ENCODE measurements at regions not wholly inside any gene's neighbourhood (a gene's known extent, or its start where the extent isn't known, plus 50 kb on each side); places are given as distances from the start of the nearest gene placed in this dataset.

DNA sequence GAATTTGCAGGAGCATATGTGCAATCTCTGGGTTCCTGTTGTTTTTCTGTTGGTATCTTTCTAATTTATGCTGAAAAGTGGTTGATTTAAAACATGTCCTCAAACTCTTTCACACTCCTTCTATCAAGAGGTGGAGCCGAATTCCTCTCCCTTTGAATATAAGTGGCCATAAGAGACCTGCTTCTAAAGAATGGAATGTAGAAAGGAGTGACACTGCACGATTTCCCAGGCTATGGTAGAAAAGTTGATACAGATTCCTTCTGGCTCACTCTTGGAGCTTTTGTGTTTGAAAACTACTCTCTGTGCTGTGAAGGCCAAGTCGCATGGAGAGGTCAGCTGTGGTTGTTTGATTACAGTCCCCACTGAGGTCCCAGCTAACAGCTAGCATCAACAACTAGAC lies 613.2 kb downstream of the ETNK1 start:
- DNase-seq, result no peak
- Histone ChIP-seq H3K4me1 (ENCODE audit: insufficient read depth, low read length) (no peaks in the 10 kb centered on the region; the same call in 1 of the 2 replicates), H2BK5ac (ENCODE audit: insufficient read length, low read length) (no peak overlapping the region), H3K9me3 (ENCODE audit: control insufficient read depth, low read depth, low read length) (no peaks in the 10 kb centered on the region), H3K79me1 (ENCODE audit: insufficient read depth, low read depth, low read length, poor library complexity, severe bottlenecking) (no peaks in the 10 kb centered on the region), H4K8ac (replicated peaks; ENCODE audit: insufficient read length, low read depth, low read length) (no peak overlapping the region), H2BK12ac (ENCODE audit: insufficient read length, low read depth, low read length) (no peak overlapping the region), H3K14ac (ENCODE audit: insufficient read depth, low read length) (no peak overlapping the region), H4K91ac (ENCODE audit: insufficient read length, low read depth, low read length) (no peak overlapping the region), H2BK120ac (ENCODE audit: low read depth, low read length, poor library complexity, severe bottlenecking) (no peak overlapping the region), H4K5ac (ENCODE audit: insufficient read length, low read depth, low read length) (no peak overlapping the region), H3T11ph (ENCODE audit: low read length) (no peak overlapping the region), H3K4me2 (ENCODE audit: insufficient read depth, insufficient read length, low read length) (no peak overlapping the region), H3K27ac (ENCODE audit: insufficient read length, low read depth, low read length) (no peak overlapping the region), H3K4ac (ENCODE audit: low read depth, low read length) (no peak overlapping the region), H3K79me2 (ENCODE audit: insufficient read depth, low read length) (no peaks in the 10 kb centered on the region), H3K23ac (ENCODE audit: insufficient read length, low read depth, low read length) (no peak overlapping the region), H3K56ac (ENCODE audit: insufficient read length, low read depth, low read length) (no peak overlapping the region), H3K27me3 (ENCODE audit: insufficient read depth, low read length) (no peaks in the 10 kb centered on the region), H4K20me1 (ENCODE audit: control insufficient read depth, insufficient read depth, insufficient read length) (no peaks in the 10 kb centered on the region), H2AFZ (ENCODE audit: low read length) (no peak overlapping the region), H2AK5ac (ENCODE audit: insufficient read length, low read length) (no peak overlapping the region), H2BK15ac (ENCODE audit: low read depth, low read length) (no peak overlapping the region), H2BK20ac (ENCODE audit: low read depth, low read length, poor library complexity, severe bottlenecking) (no peak overlapping the region), H3K18ac (ENCODE audit: insufficient read length, low read depth, low read length) (no peak overlapping the region), H3K23me2 (ENCODE audit: insufficient read length, low read depth, low read length, poor library complexity, severe bottlenecking) (no peaks in the 10 kb centered on the region), H3K9ac (ENCODE audit: extremely low read depth, insufficient read length, low read length) (no peak overlapping the region)
- Mint-ChIP-seq H3K4me3 (no peak overlapping the region), H3K27me3 (ENCODE audit: low read depth) (no peaks in the 10 kb centered on the region), H3K9me3 (no peaks in the 10 kb centered on the region), H3K4me1 (peaks cover 3 to 6% of the 10 kb centered on the region in 2 experiments), H3K36me3 (ENCODE audit: insufficient read depth in 1 of 3, low read depth in 3 of 3) (no peaks in the 10 kb centered on the region), H3K27ac (no peak overlapping the region)
- no CpG with 5 or more reads among the region's 3 CpGs for WGBS (ENCODE audit: extremely low coverage, insufficient read length, low lambda C conversion rate)
- TF ChIP-seq, protein P1, sequence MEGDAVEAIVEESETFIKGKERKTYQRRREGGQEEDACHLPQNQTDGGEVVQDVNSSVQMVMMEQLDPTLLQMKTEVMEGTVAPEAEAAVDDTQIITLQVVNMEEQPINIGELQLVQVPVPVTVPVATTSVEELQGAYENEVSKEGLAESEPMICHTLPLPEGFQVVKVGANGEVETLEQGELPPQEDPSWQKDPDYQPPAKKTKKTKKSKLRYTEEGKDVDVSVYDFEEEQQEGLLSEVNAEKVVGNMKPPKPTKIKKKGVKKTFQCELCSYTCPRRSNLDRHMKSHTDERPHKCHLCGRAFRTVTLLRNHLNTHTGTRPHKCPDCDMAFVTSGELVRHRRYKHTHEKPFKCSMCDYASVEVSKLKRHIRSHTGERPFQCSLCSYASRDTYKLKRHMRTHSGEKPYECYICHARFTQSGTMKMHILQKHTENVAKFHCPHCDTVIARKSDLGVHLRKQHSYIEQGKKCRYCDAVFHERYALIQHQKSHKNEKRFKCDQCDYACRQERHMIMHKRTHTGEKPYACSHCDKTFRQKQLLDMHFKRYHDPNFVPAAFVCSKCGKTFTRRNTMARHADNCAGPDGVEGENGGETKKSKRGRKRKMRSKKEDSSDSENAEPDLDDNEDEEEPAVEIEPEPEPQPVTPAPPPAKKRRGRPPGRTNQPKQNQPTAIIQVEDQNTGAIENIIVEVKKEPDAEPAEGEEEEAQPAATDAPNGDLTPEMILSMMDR (conservative IDR thresholded peaks at IDR 0.05), result no peak
